Endodermal cell (in vitro differentiated cells): ENCODE measurements at regions not wholly inside any gene's neighbourhood (a gene's known extent, or its start where the extent isn't known, plus 50 kb on each side); places are given as distances from the start of the nearest gene placed in this dataset.

Experiments used
- DNase-seq: peaks from one replicate; pipeline ENCODE4 v3.0.0-alpha.2; 2017
- H3K27ac ChIP-seq: 2 replicates; pipeline ENCODE4 v1.5.1; 2013; ENCODE audit warnings: mild to moderate bottlenecking, low read depth, low read length, moderate library complexity
- H3K27me3 ChIP-seq: 2 replicates; pipeline ENCODE4 v1.6.1; 2013; ENCODE audit warnings: mild to moderate bottlenecking, low read length, moderate library complexity; ENCODE audit not compliant: insufficient read depth, control insufficient read depth, poor library complexity, severe bottlenecking
- H3K36me3 ChIP-seq: 2 replicates; pipeline ENCODE4 v1.7.0; 2013; ENCODE audit warnings: mild to moderate bottlenecking, low read length, moderate library complexity; ENCODE audit not compliant: control insufficient read depth, insufficient read depth
- H3K4me1 ChIP-seq: one replicate; pipeline ENCODE4 v1.7.0; 2013; ENCODE audit warnings: low read length; ENCODE audit not compliant: control insufficient read depth, insufficient read depth
- H3K4me3 ChIP-seq: 2 replicates; pipeline ENCODE4 v1.5.1; 2013; ENCODE audit warnings: mild to moderate bottlenecking, low read length, moderate library complexity
- H3K9ac ChIP-seq: 2 replicates; pipeline ENCODE4 v1.6.1; 2013; ENCODE audit warnings: mild to moderate bottlenecking, low read length, moderate library complexity; ENCODE audit not compliant: poor library complexity, severe bottlenecking; ENCODE audit errors: extremely low read depth
- H3K9me3 ChIP-seq: 2 replicates; pipeline ENCODE4 v1.6.1; 2013; ENCODE audit warnings: mild to moderate bottlenecking, low read length, moderate library complexity; ENCODE audit not compliant: control insufficient read depth
- H3K27ac Mint-ChIP-seq: 2 replicates; pipeline ENCODE4 v1.8.0; 2020; ENCODE audit warnings: mixed read lengths
- H3K27me3 Mint-ChIP-seq: 2 replicates; pipeline ENCODE4 v1.8.0; 2021; ENCODE audit warnings: mild to moderate bottlenecking, mixed read lengths; ENCODE audit not compliant: insufficient read depth
- H3K36me3 Mint-ChIP-seq: 2 replicates; pipeline ENCODE4 v1.8.0; 2020; ENCODE audit warnings: low read depth, mixed read lengths
- H3K4me1 Mint-ChIP-seq: 2 replicates; pipeline ENCODE4 v1.8.0; 2020; ENCODE audit warnings: mixed read lengths
- H3K4me3 Mint-ChIP-seq: 2 replicates; pipeline ENCODE4 v1.8.0; 2020; ENCODE audit warnings: mild to moderate bottlenecking, moderate library complexity, mixed read lengths
- H3K9me3 Mint-ChIP-seq: 2 replicates; pipeline ENCODE4 v1.8.0; 2020; ENCODE audit warnings: mild to moderate bottlenecking, mixed read lengths
- CTCF ChIP-seq: fragments of 200-600 bp; sonication (generic); conservative IDR thresholded peaks from 2 replicates; pipeline ENCODE4 v1.5.0; 2021; ENCODE audit warnings: antibody characterized with exemption, mild to moderate bottlenecking
- WGBS, 2 experiments: methylation state at CpG; one replicate each; pipeline versions ENCODE4 v1.1.5 to v1.1.7; 2013; ENCODE audit warnings: missing lambda C conversion rate in 2 of 2, mixed read lengths in 1 of 2; ENCODE audit not compliant: insufficient coverage in 1 of 2, insufficient read length in 1 of 2; 5-methylcytosine and 5-hydroxymethylcytosine counted together

GRCh38 chr1:4916610-4917009 lies 262.2 kb downstream of the AJAP1 start:
- Histone ChIP-seq H3K4me3 (no peak overlapping the region), H3K4me1 (no peaks in the 10 kb centered on the region), H3K9ac (no peak overlapping the region), H3K9me3 (peaks cover 22% of the 10 kb centered on the region), H3K27me3 (no peaks in the 10 kb centered on the region), H3K36me3 (no peaks in the 10 kb centered on the region), H3K27ac (no peak overlapping the region)
- 89 to 94% methylated on average over 7 of the region's 7 CpGs for WGBS, 2 experiments
- Mint-ChIP-seq H3K4me1 (no peaks in the 10 kb centered on the region), H3K27ac (no peak overlapping the region), H3K36me3 (peaks cover 2% of the 10 kb centered on the region), H3K9me3 (peaks cover 43% of the 10 kb centered on the region), H3K27me3 (no peaks in the 10 kb centered on the region), H3K4me3 (no peak overlapping the region)
- DNase-seq = no peak
- TF ChIP-seq CTCF = peak; percentile 35

- Mint-ChIP-seq H3K36me3 (peaks cover 2% of the 10 kb centered on the region), H3K4me3 (no peak overlapping the region), H3K9me3 (peaks cover 34% of the 10 kb centered on the region), H3K27me3 (no peaks in the 10 kb centered on the region), H3K4me1 (no peaks in the 10 kb centered on the region), H3K27ac (no peak overlapping the region)
- H3K36me3 ChIP-seq = no peaks in the 10 kb centered on the region
- H3K4me3 ChIP-seq = no peak overlapping the region
- WGBS, 2 experiments = 87 to 94% methylated on average over 2 of the region's 2 CpGs
- H3K9me3 ChIP-seq = peaks cover 12% of the 10 kb centered on the region
- no peak overlapping the region for H3K27ac ChIP-seq
- no peak for TF ChIP-seq CTCF
- H3K27me3 ChIP-seq = no peaks in the 10 kb centered on the region
- H3K9ac ChIP-seq = no peak overlapping the region
- H3K4me1 ChIP-seq = no peaks in the 10 kb centered on the region
- no peak for DNase-seq
Observed at GRCh38 chr1:4915154-4915553, 260.7 kb downstream of the AJAP1 start.

- Histone ChIP-seq H3K9ac (no peak overlapping the region), H3K36me3 (no peaks in the 10 kb centered on the region), H3K4me3 (no peak overlapping the region), H3K9me3 (peaks cover 6% of the 10 kb centered on the region), H3K27ac (no peak overlapping the region), H3K27me3 (no peaks in the 10 kb centered on the region), H3K4me1 (no peaks in the 10 kb centered on the region)
- Mint-ChIP-seq H3K27me3 (peaks cover 2% of the 10 kb centered on the region), H3K4me1 (no peaks in the 10 kb centered on the region), H3K36me3 (peaks cover 2% of the 10 kb centered on the region), H3K9me3 (peaks cover 6% of the 10 kb centered on the region), H3K27ac (no peak overlapping the region), H3K4me3 (no peak overlapping the region)
- DNase-seq = no peak
- 86 to 91% methylated on average over 13 of the region's 13 CpGs for WGBS, 2 experiments
- TF ChIP-seq CTCF = no peak
Observed at GRCh38 chr1:4908486-4908885, 254.1 kb downstream of the AJAP1 start.
